ENCODE measurements at regions not wholly inside any gene's neighbourhood (a gene's known extent, or its start where the extent isn't known, plus 50 kb on each side); places are given as distances from the start of the nearest gene placed in this dataset.
"Not testable (repeated sequence)": the region's sequence is repeated elsewhere in the genome, so short reads cannot be mapped to it uniquely, and the experiment has no call there.

DNA sequence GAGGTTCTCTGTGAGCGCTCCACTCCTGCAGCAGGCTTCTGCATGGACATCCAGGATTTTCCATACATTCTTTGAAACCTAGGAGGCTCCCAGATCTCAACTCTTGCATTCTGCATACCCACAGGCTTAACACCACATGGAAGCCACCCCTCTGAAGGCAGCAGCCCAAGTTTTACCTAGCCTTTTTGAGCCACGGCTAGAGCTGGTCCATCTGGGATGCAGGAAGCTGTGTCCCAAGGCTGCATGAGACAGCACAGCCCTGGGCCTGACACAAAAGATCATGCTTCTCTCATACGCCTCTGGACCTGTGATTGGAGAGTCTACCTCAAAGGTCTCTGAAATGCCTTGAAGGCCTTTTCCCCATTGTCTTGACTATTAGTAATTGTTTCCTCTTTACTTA is 53.6 kb upstream of the RPRM start:
- no peak overlapping the region for H3K27ac Mint-ChIP-seq (ENCODE audit: unreplicated experiment)
- DNase-seq (ENCODE audit: low read depth, low spot score), result no peak
- H3K36me3 Mint-ChIP-seq (ENCODE audit: low read depth), result peaks cover 3% of the 10 kb centered on the region
- TF ChIP-seq, protein P1, sequence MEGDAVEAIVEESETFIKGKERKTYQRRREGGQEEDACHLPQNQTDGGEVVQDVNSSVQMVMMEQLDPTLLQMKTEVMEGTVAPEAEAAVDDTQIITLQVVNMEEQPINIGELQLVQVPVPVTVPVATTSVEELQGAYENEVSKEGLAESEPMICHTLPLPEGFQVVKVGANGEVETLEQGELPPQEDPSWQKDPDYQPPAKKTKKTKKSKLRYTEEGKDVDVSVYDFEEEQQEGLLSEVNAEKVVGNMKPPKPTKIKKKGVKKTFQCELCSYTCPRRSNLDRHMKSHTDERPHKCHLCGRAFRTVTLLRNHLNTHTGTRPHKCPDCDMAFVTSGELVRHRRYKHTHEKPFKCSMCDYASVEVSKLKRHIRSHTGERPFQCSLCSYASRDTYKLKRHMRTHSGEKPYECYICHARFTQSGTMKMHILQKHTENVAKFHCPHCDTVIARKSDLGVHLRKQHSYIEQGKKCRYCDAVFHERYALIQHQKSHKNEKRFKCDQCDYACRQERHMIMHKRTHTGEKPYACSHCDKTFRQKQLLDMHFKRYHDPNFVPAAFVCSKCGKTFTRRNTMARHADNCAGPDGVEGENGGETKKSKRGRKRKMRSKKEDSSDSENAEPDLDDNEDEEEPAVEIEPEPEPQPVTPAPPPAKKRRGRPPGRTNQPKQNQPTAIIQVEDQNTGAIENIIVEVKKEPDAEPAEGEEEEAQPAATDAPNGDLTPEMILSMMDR (conservative IDR thresholded peaks at IDR 0.05), result no peak
- no peak overlapping the region for H3K4me3 Mint-ChIP-seq
- H3K4me1 Mint-ChIP-seq, result no peaks in the 10 kb centered on the region
- no peaks in the 10 kb centered on the region for H3K9me3 Mint-ChIP-seq
- no peaks in the 10 kb centered on the region for H3K27me3 Mint-ChIP-seq (ENCODE audit: low read depth)

DNA sequence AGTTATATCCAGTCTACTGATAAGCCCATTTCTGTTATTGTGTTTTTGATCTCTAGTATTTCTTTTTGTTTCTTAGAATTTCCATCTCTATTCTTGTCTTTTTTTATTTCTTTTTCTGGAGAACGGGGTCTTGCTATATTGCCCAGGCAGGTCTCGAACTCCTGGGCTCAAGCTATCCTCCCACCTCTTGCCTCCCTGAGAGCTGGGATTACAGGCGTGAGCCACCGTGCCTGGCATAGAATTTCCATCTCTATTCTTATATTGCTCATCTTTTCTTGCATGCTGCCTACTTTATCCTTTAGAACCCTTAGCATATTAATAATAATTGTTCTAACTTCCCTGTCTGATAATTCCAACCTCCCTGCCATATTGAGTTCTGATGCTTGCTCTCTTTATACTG is 55.2 kb upstream of the RPRM start:
- H3K27me3 Mint-ChIP-seq (ENCODE audit: low read depth); H3K27ac Mint-ChIP-seq (ENCODE audit: unreplicated experiment); DNase-seq (ENCODE audit: low read depth, low spot score); H3K4me3 Mint-ChIP-seq; H3K4me1 Mint-ChIP-seq; H3K9me3 Mint-ChIP-seq; H3K36me3 Mint-ChIP-seq (ENCODE audit: low read depth): not testable (repeated sequence)

DNA sequence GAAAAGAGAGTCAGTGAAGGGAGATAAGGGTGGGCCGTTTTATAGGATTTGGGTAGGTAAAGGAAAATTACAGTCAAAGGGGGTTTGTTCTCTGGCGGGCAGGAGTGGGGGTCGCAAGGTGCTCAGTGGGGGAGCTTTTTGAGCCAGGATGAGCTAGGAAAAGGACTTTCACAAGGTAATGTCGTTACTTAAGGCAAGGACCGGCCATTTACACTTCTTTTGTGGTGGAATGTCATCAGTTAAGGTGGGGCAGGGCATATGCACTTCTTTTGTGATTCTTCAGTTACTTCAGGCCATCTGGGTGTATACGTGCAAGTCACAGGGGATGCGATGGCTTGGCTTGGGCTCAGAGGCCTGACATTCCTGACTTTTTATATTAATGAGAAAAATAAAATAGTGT is 56.0 kb upstream of the RPRM start:
- H3K27me3 Mint-ChIP-seq (ENCODE audit: low read depth); H3K27ac Mint-ChIP-seq (ENCODE audit: unreplicated experiment); H3K4me1 Mint-ChIP-seq; H3K36me3 Mint-ChIP-seq (ENCODE audit: low read depth); DNase-seq (ENCODE audit: low read depth, low spot score); H3K4me3 Mint-ChIP-seq; H3K9me3 Mint-ChIP-seq: not testable (repeated sequence)

DNA sequence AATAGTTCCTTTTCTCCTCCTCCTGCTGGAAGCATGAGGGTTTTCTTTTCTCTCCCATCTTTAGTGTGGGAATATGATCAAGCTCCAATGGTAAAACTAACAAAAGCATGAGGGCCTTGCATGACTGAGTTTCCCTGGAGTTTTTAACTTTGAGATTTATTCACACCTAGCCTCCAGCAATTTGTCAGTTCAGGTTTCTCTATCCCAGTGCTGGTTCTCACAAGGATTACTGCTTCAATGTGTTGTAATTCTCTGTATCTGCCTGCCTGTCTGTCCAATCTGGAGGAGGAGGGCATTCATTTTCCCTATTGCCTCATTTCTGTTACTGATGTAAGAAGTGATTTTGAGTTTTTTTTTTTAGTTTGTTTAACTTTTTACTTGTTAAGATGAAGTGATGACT is 57.6 kb upstream of the RPRM start:
- no peak overlapping the region for H3K4me3 Mint-ChIP-seq
- TF ChIP-seq, protein P1 (conservative IDR thresholded peaks at IDR 0.05), result no peak
- DNase-seq (ENCODE audit: low read depth, low spot score), result no peak
- H3K27me3 Mint-ChIP-seq (ENCODE audit: low read depth), result no peaks in the 10 kb centered on the region
- H3K27ac Mint-ChIP-seq (ENCODE audit: unreplicated experiment), result no peak overlapping the region
- H3K36me3 Mint-ChIP-seq (ENCODE audit: low read depth), result peaks cover 7% of the 10 kb centered on the region
- H3K4me1 Mint-ChIP-seq, result no peaks in the 10 kb centered on the region
- H3K9me3 Mint-ChIP-seq, result no peaks in the 10 kb centered on the region

DNA sequence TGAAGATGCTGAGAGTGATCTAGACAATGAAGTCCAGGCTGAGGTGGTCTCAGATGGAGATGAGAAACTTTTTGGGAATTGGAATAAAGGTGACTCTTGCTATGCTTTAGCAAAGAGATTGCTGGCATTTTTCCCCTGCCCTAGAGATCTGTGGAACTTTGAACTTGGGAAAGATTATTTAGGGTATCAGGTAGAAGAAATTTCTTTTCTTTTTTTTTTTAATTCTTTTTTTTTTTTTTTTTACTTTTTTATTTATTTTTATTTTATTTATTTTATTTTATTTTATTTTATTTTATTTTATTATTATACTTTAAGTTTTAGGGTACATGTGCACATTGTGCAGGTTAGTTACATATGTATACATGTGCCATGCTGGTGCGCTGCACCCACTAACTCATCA is 59.5 kb upstream of the RPRM start:
- H3K36me3 Mint-ChIP-seq (ENCODE audit: low read depth); H3K4me1 Mint-ChIP-seq; DNase-seq (ENCODE audit: low read depth, low spot score); H3K27ac Mint-ChIP-seq (ENCODE audit: unreplicated experiment); H3K9me3 Mint-ChIP-seq; H3K27me3 Mint-ChIP-seq (ENCODE audit: low read depth); H3K4me3 Mint-ChIP-seq: not testable (repeated sequence)

DNA sequence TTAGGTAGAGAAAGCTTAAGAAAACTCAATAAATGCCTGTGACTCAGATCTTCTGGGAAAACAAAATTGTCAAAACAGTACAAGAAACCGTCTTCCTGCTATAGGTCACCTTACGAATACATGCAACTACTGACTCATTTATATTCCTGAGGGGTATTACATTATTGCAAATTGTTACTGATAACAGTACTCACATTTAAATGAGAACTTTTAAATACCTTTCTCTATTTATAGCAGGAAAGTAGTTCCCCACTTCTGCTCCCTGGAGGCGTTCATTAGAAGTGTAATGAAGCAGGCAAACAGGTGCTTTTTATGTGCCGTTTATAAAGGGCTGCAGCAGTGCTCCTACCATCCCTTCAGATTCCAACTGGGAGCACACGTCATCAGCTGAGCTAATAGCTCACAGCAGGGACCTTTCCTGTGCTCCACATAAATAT is 65.1 kb upstream of the RPRM start:
- Mint-ChIP-seq H3K4me1 (no peaks in the 10 kb centered on the region), H3K4me3 (no peak overlapping the region), H3K27ac (ENCODE audit: unreplicated experiment) (no peak overlapping the region), H3K36me3 (ENCODE audit: low read depth) (peaks cover 4% of the 10 kb centered on the region), H3K9me3 (no peaks in the 10 kb centered on the region), H3K27me3 (ENCODE audit: low read depth) (no peaks in the 10 kb centered on the region)
- TF ChIP-seq, protein P1 (conservative IDR thresholded peaks at IDR 0.05), result no peak
- DNase-seq (ENCODE audit: low read depth, low spot score), result no peak

DNA sequence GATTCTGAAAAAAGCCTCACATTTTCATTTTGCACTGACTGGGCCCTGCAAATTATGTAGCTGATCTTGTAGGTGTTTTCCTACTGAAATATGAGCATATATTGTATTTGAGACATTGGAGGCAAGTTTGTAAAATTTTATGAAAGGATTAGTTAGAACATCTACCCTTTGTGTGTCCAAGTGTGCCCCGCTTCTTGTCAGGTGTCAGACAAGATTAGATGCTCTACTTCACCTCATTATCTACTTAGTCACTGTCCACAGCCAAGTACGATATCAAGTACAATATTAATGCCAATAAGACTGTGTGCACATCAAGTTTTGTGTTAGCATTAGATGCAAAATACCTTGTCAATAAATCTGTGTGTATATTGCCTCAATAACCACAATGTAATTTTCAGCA is 67.8 kb upstream of the RPRM start:
- DNase-seq (ENCODE audit: low read depth, low spot score), result no peak
- no peaks in the 10 kb centered on the region for H3K4me1 Mint-ChIP-seq
- H3K4me3 Mint-ChIP-seq, result no peak overlapping the region
- H3K27ac Mint-ChIP-seq (ENCODE audit: unreplicated experiment), result no peak overlapping the region
- no peaks in the 10 kb centered on the region for H3K36me3 Mint-ChIP-seq (ENCODE audit: low read depth)
- H3K27me3 Mint-ChIP-seq (ENCODE audit: low read depth), result no peaks in the 10 kb centered on the region
- TF ChIP-seq, protein P1 (conservative IDR thresholded peaks at IDR 0.05), result no peak
- H3K9me3 Mint-ChIP-seq, result no peaks in the 10 kb centered on the region
